Suppressor macrophage treated with lipopolysaccharide for 1 hour (primary cell): ENCODE measurements at regions not wholly inside any gene's neighbourhood (a gene's known extent, or its start where the extent isn't known, plus 50 kb on each side); places are given as distances from the start of the nearest gene placed in this dataset.

Experiments
- DNase-seq, 3 donors: peaks; one replicate each; pipeline ENCODE4 v3.0.0-alpha.2; 2020 to 2022

DNA sequence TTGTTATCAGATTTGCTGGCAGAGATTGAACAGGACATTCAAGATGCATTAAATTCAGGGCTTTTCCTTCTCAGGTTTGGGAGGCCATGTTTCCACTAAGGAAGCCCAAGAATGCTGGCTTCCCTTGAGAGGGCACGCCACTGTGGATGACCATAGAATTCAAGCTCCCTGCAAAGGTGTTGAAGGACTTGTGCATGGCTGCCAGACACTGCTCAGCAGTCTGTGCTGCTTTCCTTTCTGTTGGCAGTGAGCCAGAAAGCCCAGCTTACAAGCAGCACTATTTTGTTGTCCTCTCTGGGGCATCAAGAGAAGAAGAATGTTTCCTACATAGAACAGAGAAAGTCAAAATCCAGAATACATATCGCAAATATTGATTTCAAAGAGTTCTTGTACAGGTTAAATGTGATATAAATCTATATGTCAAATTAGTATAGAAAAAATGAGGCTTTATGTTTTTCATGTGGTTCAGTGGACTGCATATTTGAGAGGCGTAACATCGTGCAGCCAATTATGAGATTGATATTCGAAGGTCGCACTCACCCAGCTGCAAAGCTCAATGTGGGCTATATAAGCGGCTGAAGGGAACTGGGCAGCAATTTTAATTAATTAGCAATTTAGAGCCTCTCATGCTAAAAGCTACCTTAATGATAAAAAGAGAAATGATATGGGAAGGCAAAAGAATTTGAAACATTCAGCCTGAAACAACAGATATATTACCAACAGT lies 103.1 kb upstream of the ISL1 start:
- DNase-seq, result no peak

DNA sequence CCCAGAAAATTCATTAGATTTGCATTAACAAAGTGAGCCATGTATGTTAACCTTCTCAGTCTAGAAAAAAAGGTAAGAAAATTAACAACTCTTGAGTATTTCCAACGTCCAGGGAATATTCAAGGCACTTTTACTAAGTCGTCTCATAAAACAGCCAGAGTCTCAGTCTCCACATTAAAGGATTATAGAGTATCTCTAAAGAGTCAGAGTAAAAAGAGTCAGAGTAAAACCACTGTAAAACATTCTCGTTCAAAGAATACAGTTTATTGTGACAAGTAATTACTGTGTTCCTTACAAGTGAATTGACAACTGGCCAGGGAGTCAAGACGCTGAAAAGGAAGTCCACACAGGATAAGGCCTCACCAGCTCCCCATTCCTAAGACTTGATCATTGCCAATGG lies 97.2 kb upstream of the ISL1 start:
- no peak for DNase-seq

DNA sequence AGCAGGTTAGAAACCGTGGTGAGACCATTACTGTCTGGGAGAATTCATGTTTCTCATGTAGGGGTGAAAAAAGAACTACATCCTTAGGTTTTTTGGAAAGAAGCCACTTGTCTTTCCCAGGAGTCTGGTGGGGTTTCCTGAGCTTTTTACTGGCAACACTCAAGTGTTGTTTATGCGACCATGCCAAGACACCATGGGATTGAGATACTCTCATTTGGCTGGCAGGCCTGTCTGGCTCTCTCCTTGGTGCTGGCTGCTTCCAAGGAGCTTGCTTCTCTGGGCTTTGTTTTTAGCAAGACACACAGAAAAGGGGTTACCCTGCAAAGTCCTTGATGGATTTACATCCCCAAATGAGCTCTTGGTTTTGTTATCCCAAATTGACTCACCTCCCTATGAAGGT lies 80.9 kb upstream of the ISL1 start:
- DNase-seq, result no peak

DNA sequence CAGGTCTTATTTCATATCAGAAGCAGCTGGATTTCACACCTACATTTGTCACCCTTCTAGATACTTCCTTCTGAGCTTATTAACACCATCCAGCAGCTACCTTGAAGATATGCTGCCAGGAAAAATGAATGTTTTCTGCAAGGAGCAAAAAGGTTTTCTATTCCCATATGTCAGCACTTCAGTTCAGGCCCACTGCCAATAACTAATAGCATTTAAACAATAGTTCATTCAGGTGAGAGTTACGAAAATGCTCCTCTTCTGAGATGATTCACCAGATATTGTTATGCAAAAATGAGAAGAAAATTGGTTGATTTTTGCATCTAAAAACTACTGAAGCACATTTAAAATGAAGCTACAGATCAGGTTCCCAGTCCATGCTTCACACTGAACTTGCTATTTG lies 56.4 kb upstream of the ISL1 start:
- DNase-seq, result no peak
